ENCODE measurements at regions not wholly inside any gene's neighbourhood (a gene's known extent, or its start where the extent isn't known, plus 50 kb on each side); places are given as distances from the start of the nearest gene placed in this dataset.

DNA sequence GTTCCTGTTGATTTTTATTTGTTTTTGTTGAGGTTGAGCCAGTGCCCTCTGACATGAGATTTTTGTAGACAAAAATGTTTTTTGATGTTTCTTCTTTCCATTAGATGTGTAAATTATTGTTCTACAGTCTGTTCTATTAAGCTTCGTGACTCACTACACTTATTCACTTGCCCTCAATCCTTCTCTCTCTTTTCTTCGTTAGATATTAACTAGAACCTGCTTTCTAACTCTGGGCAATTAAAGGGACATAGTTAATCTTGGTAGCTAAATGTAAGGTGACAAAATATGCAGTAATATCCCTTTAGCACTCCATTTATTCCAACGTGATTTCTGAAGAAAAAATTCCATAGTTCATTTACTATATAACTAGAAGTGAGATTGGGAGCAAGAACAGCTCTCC is 333.9 kb downstream of the PDHA2 start:
- no peak for TF ChIP-seq ZFX (IDR thresholded peaks at IDR 0.05)
- TF ChIP-seq, protein P1, sequence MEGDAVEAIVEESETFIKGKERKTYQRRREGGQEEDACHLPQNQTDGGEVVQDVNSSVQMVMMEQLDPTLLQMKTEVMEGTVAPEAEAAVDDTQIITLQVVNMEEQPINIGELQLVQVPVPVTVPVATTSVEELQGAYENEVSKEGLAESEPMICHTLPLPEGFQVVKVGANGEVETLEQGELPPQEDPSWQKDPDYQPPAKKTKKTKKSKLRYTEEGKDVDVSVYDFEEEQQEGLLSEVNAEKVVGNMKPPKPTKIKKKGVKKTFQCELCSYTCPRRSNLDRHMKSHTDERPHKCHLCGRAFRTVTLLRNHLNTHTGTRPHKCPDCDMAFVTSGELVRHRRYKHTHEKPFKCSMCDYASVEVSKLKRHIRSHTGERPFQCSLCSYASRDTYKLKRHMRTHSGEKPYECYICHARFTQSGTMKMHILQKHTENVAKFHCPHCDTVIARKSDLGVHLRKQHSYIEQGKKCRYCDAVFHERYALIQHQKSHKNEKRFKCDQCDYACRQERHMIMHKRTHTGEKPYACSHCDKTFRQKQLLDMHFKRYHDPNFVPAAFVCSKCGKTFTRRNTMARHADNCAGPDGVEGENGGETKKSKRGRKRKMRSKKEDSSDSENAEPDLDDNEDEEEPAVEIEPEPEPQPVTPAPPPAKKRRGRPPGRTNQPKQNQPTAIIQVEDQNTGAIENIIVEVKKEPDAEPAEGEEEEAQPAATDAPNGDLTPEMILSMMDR (conservative IDR thresholded peaks at IDR 0.05) = no peak
- H3K27ac ChIP-seq = no peak overlapping the region

DNA sequence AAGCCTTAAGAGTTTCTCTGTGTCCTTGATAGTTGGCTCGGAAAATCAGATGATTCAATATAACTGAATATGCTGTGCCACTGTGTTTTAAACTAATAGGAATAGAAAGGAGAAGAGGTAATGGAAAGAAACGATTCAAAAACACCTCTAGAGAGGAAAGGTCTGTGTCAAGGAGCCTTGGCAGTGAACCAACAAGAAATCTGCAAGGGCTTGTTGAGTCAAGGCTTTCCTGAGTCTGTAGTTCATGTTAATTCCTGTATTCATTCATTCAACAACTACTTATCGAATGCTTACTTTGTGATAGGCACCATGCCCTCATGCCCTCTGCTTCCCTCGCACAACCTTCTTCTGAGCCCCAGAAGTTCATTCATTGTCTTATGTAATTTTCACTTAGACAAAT is 336.0 kb downstream of the PDHA2 start:
- TF ChIP-seq ZFX (IDR thresholded peaks at IDR 0.05) = no peak
- TF ChIP-seq, protein P1 (conservative IDR thresholded peaks at IDR 0.05) = no peak
- no peak overlapping the region for H3K27ac ChIP-seq

DNA sequence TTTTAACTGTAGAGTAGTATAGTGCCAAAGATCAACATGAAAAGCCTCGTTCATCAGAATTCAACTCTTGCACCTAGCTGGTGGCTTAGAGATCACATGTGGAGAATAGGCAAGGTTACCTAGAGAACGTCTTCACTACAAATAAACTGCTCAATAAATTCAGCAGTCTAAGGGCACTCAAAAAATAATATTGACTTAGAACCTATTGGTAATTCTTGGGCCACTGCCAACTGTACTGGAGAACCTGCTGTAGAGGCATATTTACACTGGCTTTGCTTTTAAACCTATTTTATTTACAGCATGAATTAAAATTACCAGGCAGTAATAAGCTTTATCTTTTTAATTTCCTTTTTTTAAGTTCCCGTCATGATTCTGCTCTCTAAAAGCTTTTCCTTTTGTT is 343.7 kb downstream of the PDHA2 start:
- H3K27ac ChIP-seq = no peak overlapping the region
- TF ChIP-seq, protein P1 (conservative IDR thresholded peaks at IDR 0.05) = no peak

DNA sequence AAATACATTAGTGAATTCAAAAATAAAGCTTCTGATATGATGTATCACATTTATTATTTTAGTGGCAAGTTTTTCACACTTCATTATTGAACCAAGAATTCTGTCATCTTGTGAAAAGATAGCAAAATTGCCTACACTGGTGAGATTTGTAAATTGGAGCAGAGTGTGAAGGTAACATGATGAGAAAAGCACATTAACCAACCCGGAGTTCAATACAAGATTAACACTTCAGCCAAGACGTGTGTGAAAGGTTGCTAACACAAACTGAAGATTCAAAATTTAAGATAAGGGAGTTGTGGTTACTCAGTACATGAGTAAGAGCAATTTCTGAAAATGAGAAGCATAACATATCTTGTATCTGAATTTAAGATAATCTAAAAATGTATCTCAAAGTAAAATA is 346.7 kb downstream of the PDHA2 start:
- TF ChIP-seq, protein P1 (conservative IDR thresholded peaks at IDR 0.05) = no peak
- TF ChIP-seq ZFX (IDR thresholded peaks at IDR 0.05) = no peak

DNA sequence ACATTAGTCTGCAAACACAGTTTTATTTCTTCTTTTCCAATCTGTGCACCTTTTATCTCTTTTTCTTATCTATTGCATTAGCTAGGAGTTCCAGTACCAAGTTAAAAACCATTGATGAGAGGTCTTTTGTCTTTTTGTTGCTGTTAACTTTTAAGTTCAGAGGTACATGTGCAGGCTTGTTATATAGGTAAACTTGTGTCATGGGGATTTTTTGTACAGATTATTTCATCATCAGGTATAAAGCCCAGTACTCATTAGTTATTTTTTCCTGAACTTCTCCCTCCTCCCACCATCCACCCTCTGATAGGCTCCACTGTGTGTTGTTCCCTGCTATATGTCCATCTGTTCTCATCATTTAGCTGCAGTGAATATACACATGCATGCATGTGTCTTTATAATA is 349.9 kb downstream of the PDHA2 start:
- TF ChIP-seq ZFX (IDR thresholded peaks at IDR 0.05) = no peak
- TF ChIP-seq, protein P1 (conservative IDR thresholded peaks at IDR 0.05) = no peak
- H3K27ac ChIP-seq = no peak overlapping the region

More for the DNA sequence above, 346.7 kb downstream of the PDHA2 start:
- H3K27ac ChIP-seq = no peak overlapping the region

- no peak overlapping the region for H3K27ac ChIP-seq
- no peak for TF ChIP-seq ZFX (IDR thresholded peaks at IDR 0.05)
- TF ChIP-seq, protein P1 (conservative IDR thresholded peaks at IDR 0.05) = no peak
Measured at GRCh38 chr4:96193061-96193460, 353.2 kb downstream of the PDHA2 start.

DNA sequence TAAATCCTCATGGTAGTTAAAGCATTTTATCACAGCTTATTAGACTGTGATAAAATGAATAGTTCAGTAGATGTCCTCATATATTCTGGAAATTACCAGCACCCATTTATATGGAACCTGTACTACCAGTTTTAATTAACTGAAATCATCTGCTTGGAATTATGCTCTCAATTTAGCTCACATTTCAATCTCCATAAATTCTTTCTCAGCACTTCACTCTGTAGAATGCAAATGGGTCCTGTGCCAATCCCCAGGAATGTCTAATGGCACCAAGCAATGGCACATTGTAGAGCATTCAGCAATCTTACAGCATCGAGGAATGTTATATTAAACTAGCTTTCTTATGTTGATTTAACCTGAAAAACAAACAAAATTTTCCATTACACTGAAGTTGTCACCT is 355.1 kb downstream of the PDHA2 start:
- TF ChIP-seq, protein P1 (conservative IDR thresholded peaks at IDR 0.05) = no peak
- TF ChIP-seq ZFX (IDR thresholded peaks at IDR 0.05) = no peak

More for the DNA sequence above, 355.1 kb downstream of the PDHA2 start:
- no peak overlapping the region for H3K27ac ChIP-seq
